Lower leg skin (tissue), 3 donors: ENCODE measurements at regions not wholly inside any gene's neighbourhood (a gene's known extent, or its start where the extent isn't known, plus 50 kb on each side); places are given as distances from the start of the nearest gene placed in this dataset.

Source experiments
- CTCF ChIP-seq, 3 donors: fragments of 450-650 bp; IDR thresholded peaks; one replicate each; pipeline ENCODE4 v1.5.1; 2016; ENCODE audit warnings: antibody characterized with exemption in 3 of 3, mild to moderate bottlenecking in 3 of 3, moderate library complexity in 2 of 3
- POLR2A ChIP-seq, 2 donors: fragments of 450-650 bp; IDR thresholded peaks; one replicate each; pipeline ENCODE4 v1.6.1; 2016 to 2017; ENCODE audit warnings: antibody characterized with exemption in 2 of 2, mild to moderate bottlenecking in 1 of 2, moderate library complexity in 1 of 2

- TF ChIP-seq CTCF (IDR thresholded peaks at IDR 0.05), result no peak
- no peak for TF ChIP-seq POLR2A (IDR thresholded peaks at IDR 0.05)
Measured at GRCh38 chr5:155768332-155768731, 558.6 kb upstream of the SGCD start.
